HG03460 (cell line): ENCODE measurements at regions not wholly inside any gene's neighbourhood (a gene's known extent, or its start where the extent isn't known, plus 50 kb on each side); places are given as distances from the start of the nearest gene placed in this dataset.
"Not testable (repeated sequence)": the region's sequence is repeated elsewhere in the genome, so short reads cannot be mapped to it uniquely, and the experiment has no call there.

Source experiments
- ATAC-seq: cut with Tn5 transposase; IDR thresholded peaks from one replicate; pipeline ENCODE4 v1.9.1; 2021; ENCODE audit not compliant: unreplicated experiment

GRCh38 chr7:123324283-123324682 is 124.5 kb upstream of the SLC13A1 start:
- no peak for ATAC-seq

- no peak for ATAC-seq
Observed at GRCh38 chr7:123323689-123324088, 123.9 kb upstream of the SLC13A1 start.

GRCh38 chr7:123321578-123321977 is 121.8 kb upstream of the SLC13A1 start:
- ATAC-seq, result not testable (repeated sequence)

GRCh38 chr7:123319911-123320310 is 120.1 kb upstream of the SLC13A1 start:
- ATAC-seq, result no peak

GRCh38 chr7:123314886-123315285 is 115.1 kb upstream of the SLC13A1 start:
- peak; percentile 64 for ATAC-seq

- no peak for ATAC-seq
Observed at GRCh38 chr7:123308254-123308951, 108.6 kb upstream of the SLC13A1 start.

- no peak for ATAC-seq
Observed at GRCh38 chr7:123305840-123306375, 106.1 kb upstream of the SLC13A1 start.

- no peak for ATAC-seq
Observed at GRCh38 chr7:123303926-123304325, 104.2 kb upstream of the SLC13A1 start.

GRCh38 chr7:123296965-123297364 is 97.2 kb upstream of the SLC13A1 start:
- no peak for ATAC-seq

- no peak for ATAC-seq
Observed at GRCh38 chr7:123293710-123294109, 93.9 kb upstream of the SLC13A1 start.

GRCh38 chr7:123292227-123292626 is 92.5 kb upstream of the SLC13A1 start:
- ATAC-seq, result no peak

- no peak for ATAC-seq
Observed at GRCh38 chr7:123289200-123289599, 89.4 kb upstream of the SLC13A1 start.

- ATAC-seq, result no peak
Observed at GRCh38 chr7:123285076-123285700, 85.4 kb upstream of the SLC13A1 start.

GRCh38 chr7:123283373-123283772 is 83.6 kb upstream of the SLC13A1 start:
- no peak for ATAC-seq

GRCh38 chr7:123282181-123282580 is 82.4 kb upstream of the SLC13A1 start:
- ATAC-seq, result no peak

- no peak for ATAC-seq
Observed at GRCh38 chr7:123279949-123280348, 80.2 kb upstream of the SLC13A1 start.

GRCh38 chr7:123275036-123275753 is 75.4 kb upstream of the SLC13A1 start:
- no peak for ATAC-seq

GRCh38 chr7:123273185-123273584 is 73.4 kb upstream of the SLC13A1 start:
- ATAC-seq, result no peak

- ATAC-seq, result no peak
Observed at GRCh38 chr7:123271856-123272255, 72.1 kb upstream of the SLC13A1 start.

GRCh38 chr7:123271231-123271630 is 71.5 kb upstream of the SLC13A1 start:
- no peak for ATAC-seq

GRCh38 chr7:123270570-123270969 is 70.8 kb upstream of the SLC13A1 start:
- no peak for ATAC-seq

- ATAC-seq, result no peak
Observed at GRCh38 chr7:123265853-123266252, 66.1 kb upstream of the SLC13A1 start.
